Neuron (in vitro differentiated cells): ENCODE measurements at regions not wholly inside any gene's neighbourhood (a gene's known extent, or its start where the extent isn't known, plus 50 kb on each side); places are given as distances from the start of the nearest gene placed in this dataset.
A peak's percentile ranks its signal among the peaks of the same experiment; 100 is the strongest.
"Not testable (repeated sequence)": the region's sequence is repeated elsewhere in the genome, so short reads cannot be mapped to it uniquely, and the experiment has no call there.

Experiments
- H2AFZ ChIP-seq: one replicate; pipeline ENCODE4 v1.6.1; 2013; ENCODE audit warnings: low read depth, mild to moderate bottlenecking, inconsistent platforms, low read length, moderate library complexity
- H3K27me3 ChIP-seq: one replicate; pipeline ENCODE4 v1.6.1; 2013; ENCODE audit warnings: low read length; ENCODE audit not compliant: insufficient read depth
- H3K36me3 ChIP-seq: one replicate; pipeline ENCODE4 v1.6.1; 2013; ENCODE audit warnings: low read length; ENCODE audit not compliant: insufficient read depth
- H3K4me1 ChIP-seq: one replicate; pipeline ENCODE4 v1.6.1; 2013; ENCODE audit warnings: low read length; ENCODE audit not compliant: insufficient read depth
- H3K4me3 ChIP-seq: 2 replicates; pipeline ENCODE4 v1.5.1; 2013; ENCODE audit warnings: mild to moderate bottlenecking, low read length, moderate library complexity
- H3K9me3 ChIP-seq: one replicate; pipeline ENCODE4 v1.6.1; 2013; ENCODE audit warnings: low read length

DNA sequence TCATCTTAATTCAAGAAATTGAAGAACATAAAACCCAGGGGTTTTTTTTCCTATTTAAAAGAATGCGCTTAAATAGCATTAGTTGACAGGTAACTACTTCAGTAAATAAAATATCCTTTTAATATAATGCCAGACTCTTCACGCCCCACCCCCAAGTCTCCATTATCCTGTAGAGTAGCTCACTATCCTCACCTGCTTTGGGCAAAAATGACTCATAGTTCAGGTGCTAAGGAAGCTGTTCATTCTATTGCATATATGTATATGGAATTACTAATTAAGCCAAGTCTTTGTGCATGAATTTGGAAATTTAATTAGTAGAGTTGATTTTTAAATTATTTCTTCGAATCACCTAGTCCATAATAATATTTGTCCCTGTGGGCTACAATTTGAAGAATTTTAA is 656.8 kb upstream of the ANKRD30A start:
- no peak overlapping the region for H2AFZ ChIP-seq
- no peaks in the 10 kb centered on the region for H3K27me3 ChIP-seq
- no peaks in the 10 kb centered on the region for H3K9me3 ChIP-seq
- no peak overlapping the region for H3K4me3 ChIP-seq
- no peaks in the 10 kb centered on the region for H3K36me3 ChIP-seq
- H3K4me1 ChIP-seq: no peaks in the 10 kb centered on the region

DNA sequence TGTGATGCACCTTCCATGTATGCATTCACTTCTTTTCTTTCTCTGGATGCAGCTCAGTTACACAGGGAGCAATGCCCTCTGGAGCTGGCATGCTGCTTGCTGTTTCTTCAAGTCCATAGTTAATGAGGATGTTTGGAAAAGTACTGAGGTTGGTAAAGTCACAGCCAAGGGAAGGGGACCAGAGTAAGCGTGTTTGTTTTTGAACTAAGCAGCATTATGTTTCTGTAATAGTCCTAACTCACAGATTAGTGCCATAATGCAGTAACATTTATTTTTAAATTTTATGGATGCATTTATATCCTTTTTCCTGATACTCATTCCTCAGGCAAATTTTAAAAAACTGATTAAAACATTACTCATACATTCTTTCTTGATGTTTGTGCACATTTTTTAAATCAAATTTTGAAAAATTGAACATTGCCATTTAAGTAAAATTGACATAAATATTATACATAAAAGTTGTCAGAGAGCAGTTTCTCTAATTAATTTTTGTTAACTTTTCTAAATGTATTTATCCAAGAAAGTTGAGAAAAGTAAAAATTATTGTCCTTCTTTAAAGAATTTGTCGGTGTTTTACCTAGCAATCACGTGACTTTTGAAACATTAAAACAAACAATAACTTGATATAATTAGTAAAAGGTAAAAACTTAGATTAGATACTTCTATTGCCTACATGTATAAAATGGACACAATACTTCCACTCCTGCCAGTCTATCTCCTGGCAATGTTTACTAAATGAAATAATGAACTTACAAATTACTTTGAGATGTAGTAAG is 659.6 kb upstream of the ANKRD30A start:
- Histone ChIP-seq H3K27me3 (no peaks in the 10 kb centered on the region), H3K4me1 (no peaks in the 10 kb centered on the region), H3K4me3 (no peak overlapping the region), H3K9me3 (no peaks in the 10 kb centered on the region), H3K36me3 (no peaks in the 10 kb centered on the region), H2AFZ (no peak overlapping the region)

DNA sequence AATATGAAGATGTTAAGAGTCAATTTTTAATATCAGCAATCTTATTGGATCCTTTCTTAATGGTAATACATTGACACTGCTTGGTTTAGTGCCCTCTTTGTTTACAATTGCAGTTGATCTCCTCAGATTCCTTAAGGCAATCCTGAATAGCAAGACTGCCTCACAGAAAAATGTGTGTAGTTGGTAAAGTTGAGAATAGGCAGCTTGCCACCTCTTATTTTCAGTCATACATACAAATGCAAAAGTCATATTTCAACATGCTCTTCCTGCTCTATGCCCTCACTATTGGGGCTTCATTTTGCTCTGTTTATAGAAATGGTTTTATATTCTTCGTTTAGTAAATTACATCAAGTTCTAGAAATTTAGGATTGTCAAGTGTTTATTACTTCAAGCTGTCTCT is 661.1 kb upstream of the ANKRD30A start:
- Histone ChIP-seq H3K4me3 (no peak overlapping the region), H2AFZ (no peak overlapping the region), H3K4me1 (no peaks in the 10 kb centered on the region), H3K9me3 (no peaks in the 10 kb centered on the region), H3K27me3 (no peaks in the 10 kb centered on the region), H3K36me3 (no peaks in the 10 kb centered on the region)

DNA sequence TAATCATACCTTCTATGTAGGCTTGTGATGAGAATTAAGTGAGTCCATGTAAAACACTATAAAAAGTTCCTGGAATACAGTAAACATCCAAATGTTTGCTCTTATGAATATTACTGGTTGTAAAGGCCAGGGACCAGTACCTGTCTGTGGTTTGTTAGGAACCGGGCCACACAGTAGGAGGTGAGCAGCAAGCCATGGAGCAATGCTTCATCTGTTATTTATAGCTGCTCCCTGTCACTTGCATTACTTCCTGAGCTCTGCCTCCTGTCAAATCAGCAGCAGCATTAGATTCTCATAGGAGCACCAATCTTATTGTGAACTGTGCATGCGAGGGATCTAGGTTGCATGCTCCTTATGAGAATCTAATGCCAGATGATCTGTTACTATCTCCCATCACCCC is 662.0 kb upstream of the ANKRD30A start:
- Histone ChIP-seq H2AFZ (no peak overlapping the region), H3K36me3 (no peaks in the 10 kb centered on the region), H3K27me3 (no peaks in the 10 kb centered on the region), H3K9me3 (no peaks in the 10 kb centered on the region), H3K4me3 (no peak overlapping the region), H3K4me1 (no peaks in the 10 kb centered on the region)

DNA sequence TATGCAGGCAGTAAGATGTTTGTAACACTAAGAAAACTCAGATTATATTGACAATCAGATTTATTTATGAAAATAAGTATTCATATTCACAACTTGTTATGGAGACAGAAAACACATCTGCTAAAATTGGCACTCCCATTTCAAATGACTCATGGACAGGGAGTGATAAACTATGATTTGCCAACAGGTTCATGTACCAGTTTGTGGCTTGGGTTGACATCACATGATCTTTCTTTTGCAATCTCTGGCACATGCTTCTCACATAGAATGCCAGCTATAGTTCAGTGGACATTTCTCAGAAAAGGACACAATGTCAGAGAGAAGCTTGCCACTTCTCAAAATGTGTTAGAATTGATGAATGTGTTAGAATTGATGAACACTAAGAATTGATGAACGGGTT is 663.2 kb upstream of the ANKRD30A start:
- H3K9me3 ChIP-seq: no peaks in the 10 kb centered on the region
- H3K36me3 ChIP-seq: no peaks in the 10 kb centered on the region
- H3K27me3 ChIP-seq: no peaks in the 10 kb centered on the region
- no peak overlapping the region for H3K4me3 ChIP-seq
- no peaks in the 10 kb centered on the region for H3K4me1 ChIP-seq
- H2AFZ ChIP-seq: no peak overlapping the region

DNA sequence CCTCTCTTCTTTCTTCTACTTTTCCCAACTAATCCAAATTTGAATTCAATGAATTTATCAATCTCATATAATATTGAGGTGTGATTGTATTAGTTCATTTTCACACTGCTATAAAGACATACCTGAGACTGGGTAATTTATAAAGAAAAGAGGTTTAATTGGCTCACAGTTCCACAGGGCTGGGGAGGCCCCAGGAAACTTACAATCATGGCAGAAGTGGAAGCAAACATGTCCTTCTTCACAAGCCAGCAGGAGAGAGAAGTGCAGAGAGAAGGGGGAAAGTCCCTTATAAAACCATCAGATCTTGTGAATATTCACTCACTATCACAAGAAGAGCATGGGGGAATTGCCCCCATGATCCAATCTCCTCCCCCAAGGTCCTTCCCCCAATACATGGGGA is 667.0 kb upstream of the ANKRD30A start:
- H3K9me3 ChIP-seq, H3K27me3 ChIP-seq, H3K36me3 ChIP-seq, H3K4me3 ChIP-seq, H2AFZ ChIP-seq, H3K4me1 ChIP-seq: not testable (repeated sequence)

DNA sequence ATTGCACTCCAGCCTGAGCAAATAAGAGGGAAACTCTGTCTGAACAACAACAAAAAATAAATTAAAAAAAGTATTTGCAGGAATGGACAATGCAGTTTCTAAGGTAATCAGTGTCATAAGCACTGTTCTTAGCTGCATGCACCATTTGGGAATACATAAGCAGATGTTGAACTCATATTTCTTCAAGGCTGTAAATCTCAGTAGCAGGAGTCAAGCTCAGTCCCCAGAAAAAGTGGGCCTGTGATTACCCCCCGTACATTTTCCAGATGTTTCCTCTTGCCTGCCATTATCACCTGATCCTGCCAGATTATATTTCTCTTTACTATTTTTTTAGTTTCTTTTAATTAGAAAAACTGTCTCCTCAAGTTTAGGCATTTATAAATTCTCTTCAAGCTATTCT is 667.6 kb upstream of the ANKRD30A start:
- Histone ChIP-seq H3K36me3 (no peaks in the 10 kb centered on the region), H3K4me1 (no peaks in the 10 kb centered on the region), H3K27me3 (no peaks in the 10 kb centered on the region), H2AFZ (no peak overlapping the region), H3K9me3 (no peaks in the 10 kb centered on the region), H3K4me3 (no peak overlapping the region)

DNA sequence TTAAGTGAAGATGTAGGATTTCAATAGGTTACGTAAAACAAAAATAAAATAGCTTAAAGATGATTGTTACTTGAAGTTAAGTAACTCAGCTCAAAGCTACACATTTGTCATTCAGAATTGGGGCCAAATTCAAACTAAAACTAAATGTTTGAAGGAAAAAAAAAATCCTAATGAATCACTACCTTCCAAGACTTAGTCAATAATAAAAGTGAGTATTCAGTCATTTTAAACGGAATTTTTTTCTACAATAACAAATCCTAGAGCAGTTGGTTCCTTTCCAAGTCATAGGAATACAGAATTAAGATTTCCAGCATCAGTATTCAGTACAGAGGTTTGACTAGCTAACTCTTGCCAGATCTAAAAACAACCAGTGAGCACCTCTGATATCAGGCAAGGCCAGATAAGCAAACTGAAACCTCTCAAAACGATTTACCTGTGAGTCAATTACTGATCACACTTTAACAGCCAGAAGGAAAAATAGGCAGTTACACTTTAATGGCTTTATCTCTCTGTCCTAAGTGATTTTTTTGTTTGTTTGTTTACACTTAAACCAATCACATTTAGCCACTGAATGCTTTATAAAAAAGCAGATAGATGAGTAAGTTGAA is 669.8 kb upstream of the ANKRD30A start:
- Histone ChIP-seq H3K4me3 (no peak overlapping the region), H3K4me1 (no peaks in the 10 kb centered on the region), H3K36me3 (no peaks in the 10 kb centered on the region), H2AFZ (no peak overlapping the region), H3K9me3 (no peaks in the 10 kb centered on the region), H3K27me3 (no peaks in the 10 kb centered on the region)

DNA sequence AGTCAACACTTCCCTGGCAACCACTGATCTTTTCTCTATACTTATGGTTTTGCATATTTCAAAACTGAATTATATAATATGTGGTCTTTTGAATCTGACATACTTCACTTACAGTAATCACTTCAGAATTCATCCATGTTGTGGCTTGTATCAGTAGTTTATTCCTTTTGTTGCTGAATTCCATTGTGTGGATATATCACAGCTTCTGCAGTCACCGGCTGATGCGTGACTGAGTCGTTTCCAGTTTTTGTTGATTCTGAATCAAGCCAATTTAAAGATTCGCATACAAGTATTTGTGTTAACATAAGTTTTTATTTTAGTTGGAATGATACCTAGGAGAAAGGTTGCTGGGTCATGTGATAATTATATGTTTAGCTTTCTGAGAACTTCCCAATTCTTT is 672.5 kb upstream of the ANKRD30A start:
- no peaks in the 10 kb centered on the region for H3K27me3 ChIP-seq
- no peak overlapping the region for H2AFZ ChIP-seq
- peaks cover 17% of the 10 kb centered on the region for H3K4me1 ChIP-seq
- H3K9me3 ChIP-seq: no peaks in the 10 kb centered on the region
- no peak overlapping the region for H3K4me3 ChIP-seq
- no peaks in the 10 kb centered on the region for H3K36me3 ChIP-seq

DNA sequence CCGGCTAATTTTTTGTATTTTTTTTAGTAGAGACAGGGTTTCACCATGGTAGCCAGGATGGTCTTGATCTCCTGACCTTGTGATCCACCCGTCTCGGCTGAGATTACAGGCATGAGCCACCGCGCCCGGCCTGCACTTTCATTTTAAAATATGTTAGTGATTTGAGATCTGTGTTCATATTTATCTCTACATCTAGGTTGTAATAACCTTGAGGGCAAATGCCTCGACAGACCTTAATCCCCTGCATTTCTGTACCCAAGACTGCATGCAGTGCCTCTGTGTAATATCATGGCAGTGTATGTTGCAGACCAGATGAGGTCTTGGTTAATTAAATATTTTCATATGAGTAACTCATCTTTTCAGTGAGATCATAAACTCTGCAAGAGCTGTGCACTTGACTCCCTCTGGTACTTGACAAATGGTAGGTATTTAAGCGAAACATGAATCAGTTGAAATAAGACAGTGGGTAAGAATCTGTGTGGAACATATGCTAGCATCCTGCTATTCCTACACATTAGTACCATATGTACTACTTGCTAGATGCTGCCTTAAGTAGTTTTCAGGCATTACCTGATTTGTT is 673.9 kb upstream of the ANKRD30A start:
- H3K4me1 ChIP-seq: peaks cover 17% of the 10 kb centered on the region
- H3K4me3 ChIP-seq: no peak overlapping the region
- no peaks in the 10 kb centered on the region for H3K27me3 ChIP-seq
- no peak overlapping the region for H2AFZ ChIP-seq
- no peaks in the 10 kb centered on the region for H3K36me3 ChIP-seq
- H3K9me3 ChIP-seq: no peaks in the 10 kb centered on the region

DNA sequence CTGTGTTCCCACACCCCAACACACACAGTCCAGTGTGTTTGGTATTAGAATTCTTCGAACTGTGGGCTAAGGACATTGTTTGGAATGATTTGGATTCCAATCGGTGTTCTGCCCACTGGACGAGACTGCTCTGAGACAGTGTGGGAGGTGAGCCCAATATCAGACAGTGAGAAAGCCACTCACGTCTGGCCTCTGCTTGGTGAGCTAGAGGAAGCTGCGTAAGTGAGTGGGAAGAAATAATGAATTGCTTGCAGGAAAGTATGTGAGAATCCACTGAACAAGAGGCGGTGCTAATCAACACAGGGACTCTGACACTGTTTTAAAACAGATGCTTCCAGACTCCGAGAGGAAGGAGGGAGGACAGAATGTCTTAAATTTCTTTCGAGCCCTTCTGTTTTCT is 675.0 kb upstream of the ANKRD30A start:
- no peaks in the 10 kb centered on the region for H3K27me3 ChIP-seq
- no peaks in the 10 kb centered on the region for H3K9me3 ChIP-seq
- peaks cover 17% of the 10 kb centered on the region for H3K4me1 ChIP-seq
- peak overlapping the region; percentile 6 for H2AFZ ChIP-seq
- H3K4me3 ChIP-seq: no peak overlapping the region
- H3K36me3 ChIP-seq: no peaks in the 10 kb centered on the region

DNA sequence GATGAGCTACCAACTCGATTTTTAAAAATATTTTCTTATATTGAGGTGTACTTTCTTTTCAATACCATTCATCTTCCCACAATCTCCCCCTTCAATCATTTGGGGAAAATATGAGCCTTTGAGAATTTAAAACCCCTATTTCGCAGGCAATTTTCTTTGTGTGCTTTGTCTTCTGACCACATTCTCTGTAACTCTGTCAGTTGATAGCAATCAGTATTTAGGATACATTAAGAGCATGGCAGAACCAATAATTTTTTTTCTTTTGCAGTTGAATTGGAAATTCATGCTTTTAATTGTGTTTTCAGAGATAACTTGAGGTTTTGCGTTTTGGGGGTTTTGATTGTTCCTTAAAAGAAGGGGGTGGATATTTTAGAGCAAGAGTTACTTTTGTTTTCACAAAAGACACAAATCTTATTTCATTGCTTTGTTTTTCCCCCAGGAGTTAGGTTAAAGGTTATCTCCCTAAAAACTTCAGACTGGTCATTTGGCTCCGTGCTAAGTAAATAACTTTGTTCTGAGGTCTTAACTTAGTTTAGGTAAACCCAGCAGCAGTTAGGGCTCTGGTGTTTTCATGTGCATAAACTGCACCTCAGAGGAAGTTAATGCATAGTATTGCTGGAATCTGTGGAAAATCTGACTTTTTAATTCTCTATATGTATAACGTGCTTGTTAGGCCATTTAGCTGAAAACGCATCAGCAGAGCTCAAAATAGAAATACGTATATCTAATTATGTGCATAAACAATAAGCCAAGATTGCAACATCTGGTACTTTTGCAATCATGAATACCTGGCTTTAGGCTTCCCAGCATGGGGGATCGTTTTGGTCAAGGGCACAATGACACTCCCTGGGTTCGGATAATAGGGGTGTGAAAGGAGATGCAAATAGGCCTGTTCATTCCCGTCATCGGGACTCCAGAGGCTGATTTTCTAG is 676.4 kb upstream of the ANKRD30A start:
- Histone ChIP-seq H3K36me3 (no peaks in the 10 kb centered on the region), H3K4me1 (peaks cover 17% of the 10 kb centered on the region), H3K9me3 (no peaks in the 10 kb centered on the region), H3K27me3 (no peaks in the 10 kb centered on the region), H3K4me3 (no peak overlapping the region), H2AFZ (peak overlapping the region; percentile 6)

DNA sequence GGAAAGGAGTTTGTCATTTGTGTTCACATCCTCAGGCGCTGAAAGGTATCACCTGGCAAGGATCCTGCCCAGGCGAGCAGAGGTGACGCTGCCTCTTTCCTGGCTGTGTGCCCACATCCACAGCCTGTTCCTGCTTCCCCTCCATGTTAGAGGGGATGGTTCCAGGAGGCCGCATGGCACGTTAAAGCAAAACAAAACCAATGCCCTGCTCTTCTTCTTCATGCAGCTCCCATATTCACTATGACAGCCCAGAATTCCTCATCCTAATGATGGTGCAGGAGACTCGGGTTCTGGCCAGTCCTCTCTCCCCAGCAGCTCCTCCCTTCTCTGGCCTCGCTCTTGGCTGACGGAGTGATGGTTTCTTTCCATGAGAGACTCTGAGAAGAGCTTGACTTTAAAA is 678.5 kb upstream of the ANKRD30A start:
- H3K4me3 ChIP-seq: no peak overlapping the region
- no peaks in the 10 kb centered on the region for H3K9me3 ChIP-seq
- no peaks in the 10 kb centered on the region for H3K27me3 ChIP-seq
- H3K4me1 ChIP-seq: peaks cover 17% of the 10 kb centered on the region
- no peaks in the 10 kb centered on the region for H3K36me3 ChIP-seq
- H2AFZ ChIP-seq: no peak overlapping the region
